ENCODE measurements at regions not wholly inside any gene's neighbourhood (a gene's known extent, or its start where the extent isn't known, plus 50 kb on each side); places are given as distances from the start of the nearest gene placed in this dataset.
"Not testable (repeated sequence)": the region's sequence is repeated elsewhere in the genome, so short reads cannot be mapped to it uniquely, and the experiment has no call there.

- no peak overlapping the region for H3K27ac ChIP-seq (ENCODE audit: low read length in 2 of 2)
- CTCF ChIA-PET = no interaction called here
- H3K4me1 Mint-ChIP-seq = no peaks in the 10 kb centered on the region
- no peaks in the 10 kb centered on the region for H3K79me2 ChIP-seq (ENCODE audit: control insufficient read depth, insufficient read depth, low read length)
- no peak for TF ChIP-seq EZH2 (IDR thresholded peaks at IDR 0.05; ENCODE audit: borderline replicate concordance, insufficient read depth, low read depth, low read length, poor library complexity, severe bottlenecking)
- TF ChIP-seq, protein P1, sequence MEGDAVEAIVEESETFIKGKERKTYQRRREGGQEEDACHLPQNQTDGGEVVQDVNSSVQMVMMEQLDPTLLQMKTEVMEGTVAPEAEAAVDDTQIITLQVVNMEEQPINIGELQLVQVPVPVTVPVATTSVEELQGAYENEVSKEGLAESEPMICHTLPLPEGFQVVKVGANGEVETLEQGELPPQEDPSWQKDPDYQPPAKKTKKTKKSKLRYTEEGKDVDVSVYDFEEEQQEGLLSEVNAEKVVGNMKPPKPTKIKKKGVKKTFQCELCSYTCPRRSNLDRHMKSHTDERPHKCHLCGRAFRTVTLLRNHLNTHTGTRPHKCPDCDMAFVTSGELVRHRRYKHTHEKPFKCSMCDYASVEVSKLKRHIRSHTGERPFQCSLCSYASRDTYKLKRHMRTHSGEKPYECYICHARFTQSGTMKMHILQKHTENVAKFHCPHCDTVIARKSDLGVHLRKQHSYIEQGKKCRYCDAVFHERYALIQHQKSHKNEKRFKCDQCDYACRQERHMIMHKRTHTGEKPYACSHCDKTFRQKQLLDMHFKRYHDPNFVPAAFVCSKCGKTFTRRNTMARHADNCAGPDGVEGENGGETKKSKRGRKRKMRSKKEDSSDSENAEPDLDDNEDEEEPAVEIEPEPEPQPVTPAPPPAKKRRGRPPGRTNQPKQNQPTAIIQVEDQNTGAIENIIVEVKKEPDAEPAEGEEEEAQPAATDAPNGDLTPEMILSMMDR (IDR thresholded peaks at IDR 0.05) = no peak
- no peaks in the 10 kb centered on the region for H3K9me3 Mint-ChIP-seq (ENCODE audit: insufficient read depth)
- no peaks in the 10 kb centered on the region for H3K4me1 ChIP-seq (ENCODE audit: control insufficient read depth in 2 of 2, insufficient read depth in 2 of 2, low read length in 2 of 2)
- H3K27me3 ChIP-seq (replicated peaks in 1 of 4; ENCODE audit: control extremely low read depth in 1 of 4, control insufficient read depth in 3 of 4, insufficient read depth in 4 of 4, low read length in 3 of 4) = peaks cover 0 to 18% (median 0%) of the 10 kb centered on the region in 4 experiments
- DNase-seq = no peak
- H3K9ac ChIP-seq (ENCODE audit: low read length) = no peak overlapping the region
- H3K4me3 Mint-ChIP-seq = no peak overlapping the region
- H3K9me3 ChIP-seq (ENCODE audit: control extremely low read depth in 1 of 3, control insufficient read depth in 2 of 3, insufficient read depth in 1 of 3, low read length in 2 of 3) = no peaks in the 10 kb centered on the region
- ATAC-seq (ENCODE audit: low read depth) = no peak
- intact Hi-C loops (cut with micrococcal nuclease) = no loop called here
- no peaks in the 10 kb centered on the region for H3K36me3 ChIP-seq (replicated peaks in 1 of 2; ENCODE audit: control extremely low read depth in 1 of 2, control insufficient read depth in 1 of 2, extremely low read depth in 1 of 2, insufficient read depth in 2 of 2, low read length in 1 of 2)
- H3K27me3 Mint-ChIP-seq = peaks cover 36% of the 10 kb centered on the region
- POLR2A ChIA-PET = no interaction called here
- no peak overlapping the region for H3K27ac Mint-ChIP-seq
- no peak overlapping the region for H2AFZ ChIP-seq (ENCODE audit: insufficient read depth, low read depth, low read length, poor library complexity, severe bottlenecking)
- WGBS (ENCODE audit: insufficient coverage) = 64% methylated on average over 6 of the region's 10 CpGs
- no peaks in the 10 kb centered on the region for H4K20me1 ChIP-seq (ENCODE audit: control insufficient read depth, insufficient read depth, low read length, poor library complexity, severe bottlenecking)
- no peak overlapping the region for H3K4me3 ChIP-seq (ENCODE audit: control extremely low read depth in 1 of 5, extremely low read depth in 1 of 5, insufficient read depth in 1 of 5, low read depth in 2 of 5, low read length in 4 of 5)
- H3K4me2 ChIP-seq (replicated peaks; ENCODE audit: low read depth, low read length, poor library complexity, severe bottlenecking) = no peak overlapping the region
These were observed 104.1 kb upstream of the TMPRSS2 start for GRCh38 chr21:41611966-41612606.

- ATAC-seq (ENCODE audit: low read depth) = no peak
- Histone ChIP-seq H3K79me2 (ENCODE audit: control insufficient read depth, insufficient read depth, low read length) (no peaks in the 10 kb centered on the region), H3K4me1 (ENCODE audit: control insufficient read depth in 2 of 2, insufficient read depth in 2 of 2, low read length in 2 of 2) (no peaks in the 10 kb centered on the region), H3K9ac (ENCODE audit: low read length) (no peak overlapping the region), H3K27ac (ENCODE audit: low read length in 2 of 2) (no peak overlapping the region), H3K4me2 (replicated peaks; ENCODE audit: low read depth, low read length, poor library complexity, severe bottlenecking) (no peak overlapping the region), H4K20me1 (ENCODE audit: control insufficient read depth, insufficient read depth, low read length, poor library complexity, severe bottlenecking) (no peaks in the 10 kb centered on the region), H2AFZ (ENCODE audit: insufficient read depth, low read depth, low read length, poor library complexity, severe bottlenecking) (no peak overlapping the region), H3K36me3 (replicated peaks in 1 of 2; ENCODE audit: control extremely low read depth in 1 of 2, control insufficient read depth in 1 of 2, extremely low read depth in 1 of 2, insufficient read depth in 2 of 2, low read length in 1 of 2) (no peaks in the 10 kb centered on the region), H3K4me3 (ENCODE audit: control extremely low read depth in 1 of 5, extremely low read depth in 1 of 5, insufficient read depth in 1 of 5, low read depth in 2 of 5, low read length in 4 of 5) (no peak overlapping the region), H3K27me3 (replicated peaks in 1 of 4; ENCODE audit: control extremely low read depth in 1 of 4, control insufficient read depth in 3 of 4, insufficient read depth in 4 of 4, low read length in 3 of 4) (peaks cover 0 to 18% (median 0%) of the 10 kb centered on the region in 4 experiments), H3K9me3 (ENCODE audit: control extremely low read depth in 1 of 3, control insufficient read depth in 2 of 3, insufficient read depth in 1 of 3, low read length in 2 of 3) (no peaks in the 10 kb centered on the region)
- Mint-ChIP-seq H3K27ac (no peak overlapping the region), H3K9me3 (ENCODE audit: insufficient read depth) (no peaks in the 10 kb centered on the region), H3K27me3 (peaks cover 39% of the 10 kb centered on the region), H3K4me3 (no peak overlapping the region), H3K4me1 (no peaks in the 10 kb centered on the region)
- no peak for TF ChIP-seq EZH2 (IDR thresholded peaks at IDR 0.05; ENCODE audit: borderline replicate concordance, insufficient read depth, low read depth, low read length, poor library complexity, severe bottlenecking)
- TF ChIP-seq, protein P1 (IDR thresholded peaks at IDR 0.05) = no peak
- no peak for DNase-seq
- 100% methylated on average over 2 of the region's 5 CpGs for WGBS (ENCODE audit: insufficient coverage)
- ChIA-PET POLR2A (no interaction called here), CTCF (no interaction called here)
- intact Hi-C loops (cut with micrococcal nuclease) = no loop called here
These were observed 103.5 kb upstream of the TMPRSS2 start for GRCh38 chr21:41611441-41611840.

DNA sequence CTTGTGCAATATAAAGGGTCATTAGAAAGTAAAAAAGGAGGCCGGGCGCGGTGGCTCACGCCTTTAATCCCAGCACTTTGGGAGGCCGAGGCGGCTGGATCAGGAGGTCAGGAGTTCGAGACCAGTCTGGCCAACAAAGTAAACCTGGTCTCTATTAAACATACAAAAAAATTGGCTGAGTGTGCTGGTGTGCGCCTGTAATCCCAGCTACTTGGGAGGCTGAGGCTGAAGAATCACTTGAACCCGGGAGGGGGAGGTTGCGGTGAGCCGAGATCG, 102.8 kb upstream of the TMPRSS2 start:
- H3K79me2 ChIP-seq (ENCODE audit: control insufficient read depth, insufficient read depth, low read length); H2AFZ ChIP-seq (ENCODE audit: insufficient read depth, low read depth, low read length, poor library complexity, severe bottlenecking); CTCF ChIA-PET; intact Hi-C loops (cut with micrococcal nuclease); H3K27ac ChIP-seq (ENCODE audit: low read length in 2 of 2); ATAC-seq (ENCODE audit: low read depth); H3K9me3 ChIP-seq (ENCODE audit: control extremely low read depth in 1 of 3, control insufficient read depth in 2 of 3, insufficient read depth in 1 of 3, low read length in 2 of 3); H3K4me2 ChIP-seq (replicated peaks; ENCODE audit: low read depth, low read length, poor library complexity, severe bottlenecking); H3K9me3 Mint-ChIP-seq (ENCODE audit: insufficient read depth); H3K4me1 ChIP-seq (ENCODE audit: control insufficient read depth in 2 of 2, insufficient read depth in 2 of 2, low read length in 2 of 2); H3K4me1 Mint-ChIP-seq; H3K4me3 ChIP-seq (ENCODE audit: control extremely low read depth in 1 of 5, extremely low read depth in 1 of 5, insufficient read depth in 1 of 5, low read depth in 2 of 5, low read length in 4 of 5); H3K9ac ChIP-seq (ENCODE audit: low read length); H4K20me1 ChIP-seq (ENCODE audit: control insufficient read depth, insufficient read depth, low read length, poor library complexity, severe bottlenecking); POLR2A ChIA-PET; H3K27ac Mint-ChIP-seq; DNase-seq; H3K4me3 Mint-ChIP-seq; H3K36me3 ChIP-seq (replicated peaks in 1 of 2; ENCODE audit: control extremely low read depth in 1 of 2, control insufficient read depth in 1 of 2, extremely low read depth in 1 of 2, insufficient read depth in 2 of 2, low read length in 1 of 2): not testable (repeated sequence)
- peaks cover 0 to 18% (median 0%) of the 10 kb centered on the region in 4 experiments for H3K27me3 ChIP-seq (replicated peaks in 1 of 4; ENCODE audit: control extremely low read depth in 1 of 4, control insufficient read depth in 3 of 4, insufficient read depth in 4 of 4, low read length in 3 of 4)
- H3K27me3 Mint-ChIP-seq = peaks cover 39% of the 10 kb centered on the region
- WGBS (ENCODE audit: insufficient coverage) = 98% methylated on average over 5 of the region's 12 CpGs
